H1 (cell line): ENCODE measurements at regions not wholly inside any gene's neighbourhood (a gene's known extent, or its start where the extent isn't known, plus 50 kb on each side); places are given as distances from the start of the nearest gene placed in this dataset.

Experiments used
- ATF2 ChIP-seq: IDR thresholded peaks from 2 replicates; pipeline ENCODE4 v1.6.1; 2012; ENCODE audit warnings: low read length, inconsistent platforms
- CHD1 ChIP-seq: IDR thresholded peaks from 2 replicates; pipeline ENCODE4 v1.6.1; 2012; ENCODE audit warnings: low read depth, low read length, improper control_type of control experiment
- CHD7 ChIP-seq: fragments of 300-600 bp; sonication (generic); IDR thresholded peaks from 2 replicates; pipeline ENCODE4 v1.7.1; 2012; ENCODE audit warnings: low read length, moderate library complexity, mild to moderate bottlenecking, inconsistent platforms; ENCODE audit not compliant: insufficient replicate concordance
- E2F6 ChIP-seq: IDR thresholded peaks from 2 replicates; pipeline ENCODE4 v1.6.1; 2012; ENCODE audit warnings: inconsistent platforms
- EGR1 ChIP-seq: IDR thresholded peaks from 2 replicates; pipeline ENCODE4 v1.6.1; 2011; ENCODE audit warnings: low read depth, low read length, borderline replicate concordance
- MAFK ChIP-seq: IDR thresholded peaks from 2 replicates; pipeline ENCODE4 v1.6.1; 2012; ENCODE audit warnings: low read depth, mild to moderate bottlenecking, improper control_type of control experiment, low read length
- SP4 ChIP-seq: IDR thresholded peaks from 2 replicates; pipeline ENCODE4 v1.6.1; 2012; ENCODE audit warnings: low read length, inconsistent platforms
- SUZ12 ChIP-seq: fragments of 200-600 bp; sonication (generic); IDR thresholded peaks from 2 replicates; pipeline ENCODE4 v1.6.1; 2012; ENCODE audit warnings: mild to moderate bottlenecking, inconsistent platforms, low read length, moderate library complexity, mixed read lengths
- TBP ChIP-seq: IDR thresholded peaks from 2 replicates; pipeline ENCODE4 v1.6.1; 2011; ENCODE audit warnings: low read depth, low read length, improper control_type of control experiment

- TF ChIP-seq CHD7 (no peak), SUZ12 (no peak), EGR1 (no peak), SP4 (no peak), E2F6 (no peak), ATF2 (no peak), TBP (no peak), MAFK (no peak), CHD1 (no peak)
Measured at GRCh38 chr4:179027569-179027968, 1585.3 kb upstream of the AGA start (continued).
